Panc1 (cell line): ENCODE measurements at regions not wholly inside any gene's neighbourhood (a gene's known extent, or its start where the extent isn't known, plus 50 kb on each side); places are given as distances from the start of the nearest gene placed in this dataset.

Source experiments
- ATAC-seq: fragments of 200-7000 bp; cut with Tn5 transposase; 2 replicates; pipeline ENCODE4 v1.9.1; 2020; ENCODE audit warnings: mild to moderate bottlenecking, moderate library complexity
- BruUV-seq: library from RNA; stranded (reverse); fragments of 400-500 nt; replicated peaks from 2 replicates; lab custom pipeline; 2021; lab: Mats Ljungman, UMichigan
- CTCF ChIA-PET: fragments of 300-600 bp; sonication (Branson Sonifier 250); formaldehyde crosslinking; loops from one replicate; lab custom pipeline; 2022; ENCODE audit warnings: antibody characterized with exemption; lab: Charles Lee
- POLR2A ChIA-PET: fragments of 300-600 bp; sonication (Branson Sonifier 250); formaldehyde crosslinking; loops from one replicate; lab custom pipeline; 2022; ENCODE audit warnings: antibody characterized with exemption; lab: Charles Lee
- DNase-seq: peaks from one replicate; pipeline ENCODE4 v3.0.0-alpha.2; 2010; ENCODE audit warnings: low read depth, low spot score
- H3K27ac ChIP-seq: 2 replicates; pipeline ENCODE4 v1.5.1; 2011; ENCODE audit warnings: mild to moderate bottlenecking, low read length, inconsistent platforms
- H3K27me3 ChIP-seq: fragments of 200-500 bp; sonication (Bioruptor generic); 2 replicates; pipeline ENCODE4 v1.6.0; 2014; ENCODE audit warnings: low read length, inconsistent platforms; ENCODE audit not compliant: control insufficient read depth, insufficient read depth
- H3K36me3 ChIP-seq: fragments of 200-500 bp; sonication (Bioruptor generic); 2 replicates; pipeline ENCODE4 v1.5.1; 2014; ENCODE audit warnings: inconsistent platforms, mild to moderate bottlenecking, low read length, moderate library complexity; ENCODE audit not compliant: control insufficient read depth, insufficient read depth
- H3K4me1 ChIP-seq: 2 replicates; pipeline ENCODE4 v1.5.1; 2011; ENCODE audit warnings: inconsistent platforms, mild to moderate bottlenecking, low read length, moderate library complexity; ENCODE audit not compliant: control insufficient read depth, insufficient read depth
- H3K4me3 ChIP-seq, 2 experiments: 2 replicates each; pipeline ENCODE4 v1.5.1; 2011 to 2012; ENCODE audit warnings: low read depth in 2 of 2, low read length in 2 of 2, mild to moderate bottlenecking in 2 of 2, inconsistent platforms in 1 of 2, moderate library complexity in 1 of 2
- H3K9me3 ChIP-seq: fragments of 200-500 bp; sonication (Bioruptor generic); 2 replicates; pipeline ENCODE4 v1.5.1; 2014; ENCODE audit warnings: low read depth, mild to moderate bottlenecking, inconsistent platforms, low read length, moderate library complexity; ENCODE audit not compliant: control insufficient read depth, insufficient read depth
- CTCF ChIP-seq: fragments of 450-650 bp; IDR thresholded peaks from 2 replicates; pipeline ENCODE4 v1.5.1; 2017; ENCODE audit warnings: mild to moderate bottlenecking
- POLR2AphosphoS5 ChIP-seq: IDR thresholded peaks from 2 replicates; pipeline ENCODE4 v1.6.1; 2012; ENCODE audit warnings: mild to moderate bottlenecking, low read depth, low read length, moderate library complexity
- REST ChIP-seq, 2 experiments: IDR thresholded peaks; 2 replicates each; pipeline ENCODE4 v1.6.1; 2011 to 2012; ENCODE audit warnings: low read depth in 2 of 2, control low read depth in 1 of 2, low read length in 1 of 2, mild to moderate bottlenecking in 1 of 2, moderate library complexity in 1 of 2; ENCODE audit not compliant: insufficient read depth in 1 of 2
- SIN3A ChIP-seq: IDR thresholded peaks from 2 replicates; pipeline ENCODE4 v1.6.1; 2012; ENCODE audit warnings: low read depth, mild to moderate bottlenecking, low read length, moderate library complexity, borderline replicate concordance; ENCODE audit not compliant: insufficient read depth
- TCF7L2 ChIP-seq: IDR thresholded peaks from 2 replicates; pipeline ENCODE4 v1.6.1; 2011; ENCODE audit warnings: mild to moderate bottlenecking, low read depth, low read length, inconsistent platforms
- in situ Hi-C: cut with HindIII; loops from 2 replicates; pipeline ENCODE4 v1.10.0; 2016; ENCODE audit warnings: low sequenced_read_pairs, low pct_unique_long_range_greater_than_20kb
- intact Hi-C: fragments of 100-400 bp; cut with micrococcal nuclease; formaldehyde crosslinking; loops from one replicate; pipeline ENCODE4 v1.10.0; 2022; ENCODE audit not compliant: unreplicated experiment

- Histone ChIP-seq H3K4me1 (no peaks in the 10 kb centered on the region), H3K27ac (no peak overlapping the region), H3K4me3 (no peak overlapping the region), H3K9me3 (no peaks in the 10 kb centered on the region), H3K27me3 (peaks cover 14% of the 10 kb centered on the region), H3K36me3 (no peaks in the 10 kb centered on the region)
- no TSS peak for BruUV-seq
- ATAC-seq (no peak), DNase-seq (no peak)
- TF ChIP-seq CTCF (no peak), SIN3A (no peak), POLR2AphosphoS5 (no peak)
- in situ Hi-C loops, result no loop called here
- ChIA-PET POLR2A (no interaction called here), CTCF (no interaction called here)
- intact Hi-C loops, result no loop called here
Observed at GRCh38 chr20:48526936-48527335, 300.9 kb downstream of the PREX1 start.

- Histone ChIP-seq H3K27ac (no peak overlapping the region), H3K4me3 (no peak overlapping the region), H3K36me3 (no peaks in the 10 kb centered on the region), H3K4me1 (no peaks in the 10 kb centered on the region), H3K9me3 (no peaks in the 10 kb centered on the region), H3K27me3 (peaks cover 14% of the 10 kb centered on the region)
- no peak for ATAC-seq
- in situ Hi-C loops (no loop called here), intact Hi-C loops (no loop called here)
- ChIA-PET POLR2A (no interaction called here), CTCF (no interaction called here)
- DNase-seq, result no peak
- no peak for TF ChIP-seq POLR2AphosphoS5
- no peak for TF ChIP-seq TCF7L2
- BruUV-seq, result no TSS peak
Observed at GRCh38 chr20:48525400-48525799, 302.4 kb downstream of the PREX1 start.

GRCh38 chr20:48524582-48524981 lies 303.2 kb downstream of the PREX1 start:
- in situ Hi-C loops (no loop called here), intact Hi-C loops (no loop called here)
- TF ChIP-seq CTCF (no peak), TCF7L2 (no peak), SIN3A (no peak), POLR2AphosphoS5 (no peak), REST (IDR thresholded peaks at IDR 0.05; ENCODE audit: insufficient read depth in 1 of 2, low read depth in 2 of 2, low read length in 1 of 2) (no peak)
- no peak for DNase-seq
- peaks cover 10% of the 10 kb centered on the region for H3K27me3 ChIP-seq
- ChIA-PET POLR2A (no interaction called here), CTCF (no interaction called here)
- H3K4me1 ChIP-seq, result no peaks in the 10 kb centered on the region
- H3K36me3 ChIP-seq, result no peaks in the 10 kb centered on the region
- no peak overlapping the region for H3K4me3 ChIP-seq
- no peaks in the 10 kb centered on the region for H3K9me3 ChIP-seq
- no peak for ATAC-seq
- no peak overlapping the region for H3K27ac ChIP-seq
- BruUV-seq, result no TSS peak
